GM12878 (cell line): ENCODE measurements at regions not wholly inside any gene's neighbourhood (a gene's known extent, or its start where the extent isn't known, plus 50 kb on each side); places are given as distances from the start of the nearest gene placed in this dataset.

ENCODE experiments used
- ATAC-seq: fragments of 200-7000 bp; cut with Tn5 transposase; 3 replicates; pipeline ENCODE4 v1.9.1; 2020; ENCODE audit warnings: mild to moderate bottlenecking, moderate library complexity
- BruUV-seq: library from RNA; stranded (reverse); fragments of 400-500 nt; replicated peaks from 2 replicates; lab custom pipeline; 2021; lab: Mats Ljungman, UMichigan
- CTCF ChIA-PET: fragments of 300-600 bp; sonication (Branson Sonifier 250); formaldehyde crosslinking; extraction: SDS; loops from one replicate; lab custom pipeline; 2021; ENCODE audit warnings: inconsistent platforms; lab: Yijun Ruan, JAX
- POLR2A ChIA-PET: fragments of 350-600 bp; formaldehyde crosslinking; extraction: SDS; loops from one replicate; lab custom pipeline; 2021; ENCODE audit warnings: inconsistent platforms; lab: Charles Lee
- RAD21 ChIA-PET: fragments of 300-600 bp; sonication (Branson Sonifier 250); formaldehyde crosslinking; loops from one replicate; lab custom pipeline; 2023; ENCODE audit warnings: antibody characterized with exemption; ENCODE audit not compliant: unreplicated experiment; lab: Charles Lee
- SMC1A ChIA-PET: fragments of 300-600 bp; sonication (Branson Sonifier 250); formaldehyde crosslinking; loops from one replicate; lab custom pipeline; 2023; ENCODE audit not compliant: unreplicated experiment, uncharacterized antibody; lab: Charles Lee
- DNase-seq: peaks from one replicate; pipeline ENCODE4 v3.0.0-alpha.2; 2011; ENCODE audit warnings: low read depth, low spot score
- FAIRE-seq: peaks from 3 replicates; lab custom pipeline; 2011; peaks lifted over from hg19 to GRCh38; lab: Jason Lieb, UNC
- H2AFZ ChIP-seq: 2 replicates; pipeline ENCODE4 v1.6.0; 2011; ENCODE audit warnings: low read depth, low read length, control low read depth; ENCODE audit not compliant: control insufficient read depth
- H3K27ac ChIP-seq: 2 replicates; pipeline ENCODE4 v1.5.1; 2011; ENCODE audit warnings: control low read depth; ENCODE audit not compliant: control insufficient read depth, insufficient read depth
- H3K27me3 ChIP-seq, 2 experiments: replicated peaks in 1 of 2; 2 replicates each; pipeline versions ENCODE4 v1.6.0 to v1.6.1; 2011; ENCODE audit warnings: low read length in 1 of 2; ENCODE audit not compliant: control insufficient read depth in 2 of 2, insufficient read depth in 2 of 2
- H3K36me3 ChIP-seq, 2 experiments: 2 replicates each; pipeline ENCODE4 v1.5.1; 2011; ENCODE audit warnings: low read length in 1 of 2; ENCODE audit not compliant: control insufficient read depth in 2 of 2, insufficient read depth in 2 of 2
- H3K4me1 ChIP-seq: 2 replicates; pipeline ENCODE4 v1.6.1; 2011; ENCODE audit warnings: mild to moderate bottlenecking, low read length, moderate library complexity, mixed read lengths; ENCODE audit not compliant: control insufficient read depth, insufficient read depth
- H3K4me2 ChIP-seq: 2 replicates; pipeline ENCODE4 v1.6.0; 2011; ENCODE audit warnings: control low read depth; ENCODE audit not compliant: control insufficient read depth, insufficient read depth
- H3K4me3 ChIP-seq: fragments of 200-600 bp; sonication (generic); 2 replicates; pipeline ENCODE4 v1.5.1; 2016
- H3K79me2 ChIP-seq: 2 replicates; pipeline ENCODE4 v1.6.0; 2011; ENCODE audit warnings: low read length; ENCODE audit not compliant: control insufficient read depth, insufficient read depth
- H3K9ac ChIP-seq: 2 replicates; pipeline ENCODE4 v1.8.0; 2011; ENCODE audit warnings: low read length, control low read depth, mixed read lengths; ENCODE audit not compliant: control insufficient read depth, insufficient read depth
- H3K9me3 ChIP-seq: replicated peaks from 3 replicates; pipeline ENCODE4 v1.5.1; 2011; ENCODE audit warnings: mild to moderate bottlenecking, low read length; ENCODE audit not compliant: control insufficient read depth, insufficient read depth
- H4K20me1 ChIP-seq: 2 replicates; pipeline ENCODE4 v1.6.0; 2011; ENCODE audit not compliant: control insufficient read depth, insufficient read depth
- RUNX3 ChIP-seq: IDR thresholded peaks from 2 replicates; pipeline ENCODE4 v1.6.1; 2012; ENCODE audit warnings: low read length, inconsistent platforms
- STAT3 ChIP-seq: IDR thresholded peaks from 2 replicates; pipeline ENCODE4 v1.6.1; 2011; ENCODE audit warnings: low read depth, low read length, improper control_type of control experiment
- TCF7 ChIP-seq: IDR thresholded peaks from 2 replicates; pipeline ENCODE4 v1.6.1; 2014; ENCODE audit warnings: antibody characterized with exemption, borderline replicate concordance
- WGBS: methylation state at CpG from one replicate; pipeline ENCODE4 v1.1.6; 2016; ENCODE audit warnings: low lambda C conversion rate; ENCODE audit not compliant: insufficient replicate concordance, insufficient coverage; ENCODE audit errors: missing lambda C conversion rate; 5-methylcytosine and 5-hydroxymethylcytosine counted together
- in situ Hi-C: fragments of 300-500 bp; cut with MboI; formaldehyde crosslinking; loops from 9 replicates; pipeline ENCODE4 v1.14.3; 2018; ENCODE audit warnings: mixed read lengths
- intact Hi-C: fragments of 100-400 bp; cut with micrococcal nuclease; formaldehyde crosslinking; loops from one replicate; pipeline ENCODE4 v1.14.2; 2022; ENCODE audit not compliant: unreplicated experiment
- TF ChIP-seq, protein P1 (sequence below): IDR thresholded peaks from 2 replicates; pipeline ENCODE4 v1.6.1; 2011; ENCODE audit warnings: borderline replicate concordance, low read depth, mild to moderate bottlenecking, moderate library complexity, low read length; ENCODE audit not compliant: insufficient read depth, poor library complexity, severe bottlenecking
- TF ChIP-seq, protein P2 (sequence below): fragments of 450-650 bp; IDR thresholded peaks from 2 replicates; pipeline ENCODE4 v1.6.1; 2017; ENCODE audit warnings: mild to moderate bottlenecking, moderate library complexity

DNA sequence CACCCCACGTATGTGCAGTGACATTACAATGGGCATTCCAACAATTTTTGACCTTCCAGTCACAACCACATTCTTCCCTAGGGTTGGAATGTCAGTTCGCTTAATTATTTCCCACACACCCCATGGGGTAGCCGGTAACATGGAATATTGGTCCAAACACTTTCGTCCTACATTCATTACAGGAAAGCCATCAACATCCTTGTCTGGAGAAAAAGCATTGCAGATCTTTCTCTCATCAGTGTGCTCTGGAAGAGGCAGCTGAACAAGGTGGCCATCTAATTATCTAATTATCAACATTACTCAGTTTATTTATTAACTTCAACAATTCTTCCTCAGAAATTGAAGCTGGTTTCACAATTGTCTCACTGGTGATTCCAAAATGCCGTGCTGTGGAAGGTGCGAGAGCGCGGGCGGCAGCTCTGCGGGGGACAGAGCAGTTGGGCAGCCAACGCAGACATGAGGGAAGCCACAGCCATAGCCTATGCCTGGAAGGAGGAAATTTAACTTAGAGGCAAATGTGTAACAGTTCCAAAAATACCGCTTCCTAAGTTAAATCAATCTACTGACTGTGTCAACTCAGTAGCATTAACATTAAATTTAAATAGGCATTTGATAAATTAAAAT is 1158.9 kb upstream of the EPHA6 start:
- no peak overlapping the region for H3K4me2 ChIP-seq
- no peak overlapping the region for H3K27ac ChIP-seq
- SMC1A ChIA-PET, result no interaction called here
- no peaks in the 10 kb centered on the region for H3K36me3 ChIP-seq
- FAIRE-seq (no peak), ATAC-seq (no peak), DNase-seq (no peak)
- RAD21 ChIA-PET, result no interaction called here
- H4K20me1 ChIP-seq, result no peaks in the 10 kb centered on the region
- TF ChIP-seq TCF7 (no peak), RUNX3 (no peak), STAT3 (no peak)
- TF ChIP-seq, protein P1, sequence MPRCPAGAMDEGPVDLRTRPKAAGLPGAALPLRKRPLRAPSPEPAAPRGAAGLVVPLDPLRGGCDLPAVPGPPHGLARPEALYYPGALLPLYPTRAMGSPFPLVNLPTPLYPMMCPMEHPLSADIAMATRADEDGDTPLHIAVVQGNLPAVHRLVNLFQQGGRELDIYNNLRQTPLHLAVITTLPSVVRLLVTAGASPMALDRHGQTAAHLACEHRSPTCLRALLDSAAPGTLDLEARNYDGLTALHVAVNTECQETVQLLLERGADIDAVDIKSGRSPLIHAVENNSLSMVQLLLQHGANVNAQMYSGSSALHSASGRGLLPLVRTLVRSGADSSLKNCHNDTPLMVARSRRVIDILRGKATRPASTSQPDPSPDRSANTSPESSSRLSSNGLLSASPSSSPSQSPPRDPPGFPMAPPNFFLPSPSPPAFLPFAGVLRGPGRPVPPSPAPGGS, result no peak
- TF ChIP-seq, protein P2, sequence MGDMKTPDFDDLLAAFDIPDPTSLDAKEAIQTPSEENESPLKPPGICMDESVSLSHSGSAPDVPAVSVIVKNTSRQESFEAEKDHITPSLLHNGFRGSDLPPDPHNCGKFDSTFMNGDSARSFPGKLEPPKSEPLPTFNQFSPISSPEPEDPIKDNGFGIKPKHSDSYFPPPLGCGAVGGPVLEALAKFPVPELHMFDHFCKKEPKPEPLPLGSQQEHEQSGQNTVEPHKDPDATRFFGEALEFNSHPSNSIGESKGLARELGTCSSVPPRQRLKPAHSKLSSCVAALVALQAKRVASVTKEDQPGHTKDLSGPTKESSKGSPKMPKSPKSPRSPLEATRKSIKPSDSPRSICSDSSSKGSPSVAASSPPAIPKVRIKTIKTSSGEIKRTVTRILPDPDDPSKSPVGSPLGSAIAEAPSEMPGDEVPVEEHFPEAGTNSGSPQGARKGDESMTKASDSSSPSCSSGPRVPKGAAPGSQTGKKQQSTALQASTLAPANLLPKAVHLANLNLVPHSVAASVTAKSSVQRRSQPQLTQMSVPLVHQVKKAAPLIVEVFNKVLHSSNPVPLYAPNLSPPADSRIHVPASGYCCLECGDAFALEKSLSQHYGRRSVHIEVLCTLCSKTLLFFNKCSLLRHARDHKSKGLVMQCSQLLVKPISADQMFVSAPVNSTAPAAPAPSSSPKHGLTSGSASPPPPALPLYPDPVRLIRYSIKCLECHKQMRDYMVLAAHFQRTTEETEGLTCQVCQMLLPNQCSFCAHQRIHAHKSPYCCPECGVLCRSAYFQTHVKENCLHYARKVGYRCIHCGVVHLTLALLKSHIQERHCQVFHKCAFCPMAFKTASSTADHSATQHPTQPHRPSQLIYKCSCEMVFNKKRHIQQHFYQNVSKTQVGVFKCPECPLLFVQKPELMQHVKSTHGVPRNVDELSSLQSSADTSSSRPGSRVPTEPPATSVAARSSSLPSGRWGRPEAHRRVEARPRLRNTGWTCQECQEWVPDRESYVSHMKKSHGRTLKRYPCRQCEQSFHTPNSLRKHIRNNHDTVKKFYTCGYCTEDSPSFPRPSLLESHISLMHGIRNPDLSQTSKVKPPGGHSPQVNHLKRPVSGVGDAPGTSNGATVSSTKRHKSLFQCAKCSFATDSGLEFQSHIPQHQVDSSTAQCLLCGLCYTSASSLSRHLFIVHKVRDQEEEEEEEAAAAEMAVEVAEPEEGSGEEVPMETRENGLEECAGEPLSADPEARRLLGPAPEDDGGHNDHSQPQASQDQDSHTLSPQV, result no peak
- in situ Hi-C loops, result no loop called here
- H3K79me2 ChIP-seq, result no peaks in the 10 kb centered on the region
- H3K4me1 ChIP-seq, result no peaks in the 10 kb centered on the region
- 39% methylated on average over 12 of the region's 12 CpGs for WGBS
- H2AFZ ChIP-seq, result no peak overlapping the region
- H3K27me3 ChIP-seq, result no peaks in the 10 kb centered on the region
- POLR2A ChIA-PET, result no interaction called here
- BruUV-seq, result no TSS peak
- intact Hi-C loops, result no loop called here
- CTCF ChIA-PET, result no interaction called here
- no peaks in the 10 kb centered on the region for H3K9me3 ChIP-seq
- H3K9ac ChIP-seq, result no peak overlapping the region
- H3K4me3 ChIP-seq, result no peak overlapping the region
